Adrenal gland (tissue), 9 donors: ENCODE measurements at regions not wholly inside any gene's neighbourhood (a gene's known extent, or its start where the extent isn't known, plus 50 kb on each side); places are given as distances from the start of the nearest gene placed in this dataset.

Experiments
- DNase-seq, 7 donors: peaks; one replicate each; pipeline ENCODE4 v3.0.0-alpha.2; 2019 to 2020
- H3K27ac ChIP-seq, 5 donors: fragments of 200-600 bp; sonication (generic) in 4 of 5; 1 replicate in 3 of 5; 2 replicates in 2 of 5; pipeline versions ENCODE4 v1.5.1 to v1.8.0; 2016 to 2020; ENCODE audit warnings: mild to moderate bottlenecking in 1 of 5
- H3K27me3 ChIP-seq: fragments of 200-600 bp; 2 replicates; pipeline ENCODE4 v1.8.0; 2021
- H3K36me3 ChIP-seq, 2 donors: fragments of 200-600 bp; replicated peaks in 1 of 2; 1 replicate in 1 of 2; 2 replicates in 1 of 2; pipeline versions ENCODE4 v1.5.1 to v1.8.0; 2018 to 2022
- H3K4me1 ChIP-seq, 2 donors: fragments of 200-600 bp; replicated peaks in 1 of 2; 1 replicate in 1 of 2; 2 replicates in 1 of 2; pipeline versions ENCODE4 v1.5.1 to v1.8.0; 2018 to 2021
- H3K4me3 ChIP-seq, 4 donors: fragments of 200-600 bp; sonication (generic) in 3 of 4; one replicate each; pipeline ENCODE4 v1.5.1; 2016 to 2018
- H3K9me3 ChIP-seq, 3 donors: fragments of 200-600 bp; sonication (generic) in 1 of 3; replicated peaks in 1 of 3; 1 replicate in 2 of 3; 2 replicates in 1 of 3; pipeline versions ENCODE4 v1.5.1 to v1.8.0; 2016 to 2021
- POLR2A ChIP-seq, 2 donors: fragments of 450-650 bp; IDR thresholded peaks; one replicate each; pipeline ENCODE4 v1.6.1; 2017; ENCODE audit warnings: antibody characterized with exemption in 2 of 2, mild to moderate bottlenecking in 2 of 2, moderate library complexity in 1 of 2
- WGBS, 4 donors: extraction: QIAGEN DNeasy Blood & Tissue Kit in 2 of 4; methylation state at CpG; one replicate each; pipeline versions ENCODE4 v1.1.5 to v1.1.7; 2013 to 2017; 5-methylcytosine and 5-hydroxymethylcytosine counted together
- intact Hi-C, 2 donors: fragments of 100-400 bp; cut with DNase I; formaldehyde crosslinking; loops; one replicate each; pipeline versions ENCODE4 v1.14.1 to v1.15.0; 2022 to 2023
- TF ChIP-seq, protein P1 (sequence below), 6 experiments: fragments of 450-650 bp in 4 of 6; fragments of 200-600 bp in 2 of 6; sonication (generic) in 1 of 6; IDR thresholded peaks; 1 replicate in 5 of 6; 2 replicates in 1 of 6; pipeline versions ENCODE4 v1.5.1 to v1.8.0; 2016 to 2021; ENCODE audit warnings: antibody characterized with exemption in 6 of 6, mild to moderate bottlenecking in 2 of 6, moderate library complexity in 1 of 6
- donor health status: healthy with polysubstance abuse.
- donor health status: Bipolar disorder and iron deficiency.
- donor health status: DM: yes; HTN: yes; CAD: no.
- donor health status: DM: no; HTN: no; CAD: no.
- donor health status: DM: no; HTN: no; CAD: no.

DNA sequence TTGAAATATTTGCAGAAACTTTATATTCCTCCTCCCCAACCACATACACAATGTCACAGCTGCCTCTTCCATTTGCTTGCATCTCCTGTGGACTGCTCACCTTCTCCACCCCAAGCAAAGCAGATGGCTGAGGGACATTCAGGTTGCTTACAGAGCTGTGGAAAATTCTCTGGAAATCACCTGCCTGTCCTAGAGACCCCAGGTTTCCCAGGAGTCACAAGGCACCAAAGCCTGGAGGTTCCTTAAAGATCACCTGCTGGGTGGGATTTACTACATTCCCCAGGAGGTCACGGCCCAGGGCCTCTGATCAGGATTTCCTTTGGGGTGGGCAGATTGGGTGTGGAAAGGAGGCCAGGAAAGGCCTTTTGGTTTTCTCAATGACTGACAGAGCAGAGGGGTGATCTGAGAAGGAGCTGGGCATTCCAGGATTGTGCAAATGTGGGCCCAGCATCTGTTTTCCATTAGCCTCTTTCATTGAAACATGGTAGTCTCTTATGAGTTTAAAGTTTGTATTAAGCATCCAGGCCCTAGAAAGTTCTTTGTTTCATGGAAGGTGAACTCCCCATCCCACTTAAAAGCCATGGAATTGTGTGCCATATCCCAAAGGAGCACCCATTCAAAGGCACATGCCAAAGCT, 410.7 kb upstream of the TNP1 start:
- no peaks in the 10 kb centered on the region for H3K27me3 ChIP-seq
- H3K36me3 ChIP-seq: no peaks in the 10 kb centered on the region
- H3K27ac ChIP-seq: no peak overlapping the region
- H3K9me3 ChIP-seq: peaks cover 0 to 3% (median 0%) of the 10 kb centered on the region in 3 donors
- WGBS, 4 donors: 86 to 100% (median 97%) methylated on average over 1 of the region's 1 CpG
- H3K4me3 ChIP-seq: no peak overlapping the region
- intact Hi-C loops: no loop called here
- TF ChIP-seq, protein P1, sequence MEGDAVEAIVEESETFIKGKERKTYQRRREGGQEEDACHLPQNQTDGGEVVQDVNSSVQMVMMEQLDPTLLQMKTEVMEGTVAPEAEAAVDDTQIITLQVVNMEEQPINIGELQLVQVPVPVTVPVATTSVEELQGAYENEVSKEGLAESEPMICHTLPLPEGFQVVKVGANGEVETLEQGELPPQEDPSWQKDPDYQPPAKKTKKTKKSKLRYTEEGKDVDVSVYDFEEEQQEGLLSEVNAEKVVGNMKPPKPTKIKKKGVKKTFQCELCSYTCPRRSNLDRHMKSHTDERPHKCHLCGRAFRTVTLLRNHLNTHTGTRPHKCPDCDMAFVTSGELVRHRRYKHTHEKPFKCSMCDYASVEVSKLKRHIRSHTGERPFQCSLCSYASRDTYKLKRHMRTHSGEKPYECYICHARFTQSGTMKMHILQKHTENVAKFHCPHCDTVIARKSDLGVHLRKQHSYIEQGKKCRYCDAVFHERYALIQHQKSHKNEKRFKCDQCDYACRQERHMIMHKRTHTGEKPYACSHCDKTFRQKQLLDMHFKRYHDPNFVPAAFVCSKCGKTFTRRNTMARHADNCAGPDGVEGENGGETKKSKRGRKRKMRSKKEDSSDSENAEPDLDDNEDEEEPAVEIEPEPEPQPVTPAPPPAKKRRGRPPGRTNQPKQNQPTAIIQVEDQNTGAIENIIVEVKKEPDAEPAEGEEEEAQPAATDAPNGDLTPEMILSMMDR (IDR thresholded peaks at IDR 0.05): no peak
- TF ChIP-seq POLR2A (IDR thresholded peaks at IDR 0.05): no peak
- no peak for DNase-seq
- no peaks in the 10 kb centered on the region for H3K4me1 ChIP-seq

DNA sequence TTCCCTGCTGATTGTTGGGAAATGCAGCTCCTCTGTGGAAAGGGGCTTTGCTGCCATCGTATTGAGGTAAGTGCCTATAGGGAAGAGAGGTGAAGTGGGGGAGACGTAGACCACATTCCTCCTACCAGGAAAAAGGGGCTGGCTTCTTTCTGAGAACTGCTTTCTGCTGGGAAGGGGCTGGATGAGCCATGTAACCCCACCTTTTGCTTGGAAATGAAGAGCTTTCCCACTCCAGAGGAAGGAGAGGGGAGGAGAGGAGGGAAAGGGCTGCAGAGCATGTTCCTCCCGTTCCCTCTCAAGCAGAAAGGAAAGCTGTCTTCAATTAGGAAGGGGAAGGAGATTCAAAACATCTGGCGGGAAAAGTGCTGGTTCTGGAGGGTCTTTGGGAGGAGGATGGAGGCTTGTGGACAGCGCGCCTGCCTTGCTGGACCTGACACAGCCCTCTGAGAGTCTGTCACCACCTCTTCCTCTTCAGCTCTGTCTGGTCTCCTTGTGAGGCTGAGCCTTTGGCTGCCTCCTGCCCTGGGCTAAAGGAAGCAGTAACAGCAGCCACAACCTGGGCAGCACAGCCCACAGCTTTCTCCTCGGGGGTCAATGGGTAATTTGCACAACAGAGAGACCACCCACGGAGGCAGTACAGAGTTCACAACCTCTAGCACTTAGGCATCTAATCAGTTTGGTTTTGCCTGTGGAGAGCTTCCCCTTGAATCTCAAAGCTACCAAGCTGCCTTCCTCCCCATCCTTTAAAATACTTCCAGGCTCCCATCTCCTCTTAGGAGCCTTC, 410.0 kb upstream of the TNP1 start:
- Histone ChIP-seq H3K27ac (no peak overlapping the region), H3K36me3 (no peaks in the 10 kb centered on the region), H3K4me3 (no peak overlapping the region), H3K27me3 (no peaks in the 10 kb centered on the region), H3K4me1 (no peaks in the 10 kb centered on the region), H3K9me3 (peaks cover 0 to 3% (median 0%) of the 10 kb centered on the region in 3 donors)
- DNase-seq: no peak
- TF ChIP-seq, protein P1 (IDR thresholded peaks at IDR 0.05): no peak
- no peak for TF ChIP-seq POLR2A (IDR thresholded peaks at IDR 0.05)
- WGBS, 4 donors: 60 to 74% (median 66%) methylated on average over 8 of the region's 8 CpGs
- intact Hi-C loops: no loop called here

DNA sequence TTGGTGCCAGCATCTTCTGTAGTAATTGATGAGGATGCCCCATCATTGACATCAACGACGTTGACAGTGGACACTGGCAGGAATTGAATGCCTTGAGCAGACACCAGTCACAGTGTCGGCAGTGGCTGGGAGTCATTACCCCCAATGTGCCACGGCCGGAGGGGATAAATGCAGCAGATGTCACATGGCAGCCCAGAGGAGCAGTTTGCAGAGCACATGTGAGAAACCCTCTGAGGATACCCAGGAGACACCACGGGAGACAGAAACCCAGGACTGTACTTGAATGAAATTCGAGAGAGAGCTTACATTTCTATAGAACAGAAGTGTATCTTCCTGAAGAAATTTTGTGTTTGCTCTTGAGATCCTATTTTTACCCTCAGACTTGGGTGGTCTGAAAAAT, 409.1 kb upstream of the TNP1 start:
- H3K4me3 ChIP-seq: no peak overlapping the region
- DNase-seq: no peak
- H3K4me1 ChIP-seq: no peaks in the 10 kb centered on the region
- WGBS, 4 donors: 88 to 95% (median 92%) methylated on average over 7 of the region's 7 CpGs
- no peaks in the 10 kb centered on the region for H3K27me3 ChIP-seq
- H3K9me3 ChIP-seq: peaks cover 0 to 3% (median 0%) of the 10 kb centered on the region in 3 donors
- intact Hi-C loops: no loop called here
- TF ChIP-seq, protein P1 (IDR thresholded peaks at IDR 0.05): no peak
- TF ChIP-seq POLR2A (IDR thresholded peaks at IDR 0.05): no peak
- H3K36me3 ChIP-seq: no peaks in the 10 kb centered on the region
- no peak overlapping the region for H3K27ac ChIP-seq

DNA sequence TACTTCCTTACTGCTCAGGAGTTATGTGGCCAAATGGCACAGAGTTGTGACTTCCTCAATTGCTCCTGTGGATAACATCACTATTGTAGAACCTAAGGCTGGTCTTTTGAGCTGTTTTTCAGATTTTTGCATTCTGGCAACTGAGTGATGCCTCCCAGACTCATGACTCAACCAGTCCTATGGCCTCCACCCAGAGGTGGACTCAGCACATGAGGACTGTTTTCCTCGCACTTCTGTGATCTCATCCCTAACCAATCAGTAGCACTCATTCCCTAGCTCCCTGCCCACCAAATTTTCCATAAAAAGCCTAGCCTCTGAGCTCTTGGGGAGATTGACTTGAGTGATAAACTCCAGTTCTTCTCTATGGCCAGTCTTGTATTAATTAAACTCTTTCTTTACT, 407.9 kb upstream of the TNP1 start:
- no peak for DNase-seq
- 90 to 100% (median 95%) methylated on average over 1 of the region's 1 CpG for WGBS, 4 donors
- no peaks in the 10 kb centered on the region for H3K4me1 ChIP-seq
- no peaks in the 10 kb centered on the region for H3K27me3 ChIP-seq
- no peak overlapping the region for H3K4me3 ChIP-seq
- H3K9me3 ChIP-seq: peaks cover 0 to 3% (median 0%) of the 10 kb centered on the region in 3 donors
- no peak for TF ChIP-seq POLR2A (IDR thresholded peaks at IDR 0.05)
- TF ChIP-seq, protein P1 (IDR thresholded peaks at IDR 0.05): no peak
- intact Hi-C loops: no loop called here
- H3K27ac ChIP-seq: no peak overlapping the region
- H3K36me3 ChIP-seq: no peaks in the 10 kb centered on the region
